NCI-H774 (cell line): ENCODE measurements at regions not wholly inside any gene's neighbourhood (a gene's known extent, or its start where the extent isn't known, plus 50 kb on each side); places are given as distances from the start of the nearest gene placed in this dataset.

ENCODE experiments used
- DNase-seq: peaks from one replicate; lab custom pipeline; 2025; lab: John Stamatoyannopoulos, UW

GRCh38 chr2:118698564-118698963 lies 148.9 kb downstream of the EN1 start:
- no peak for DNase-seq

- DNase-seq = no peak
These were observed 149.7 kb downstream of the EN1 start for GRCh38 chr2:118697781-118698180.

- no peak for DNase-seq
These were observed 150.5 kb downstream of the EN1 start for GRCh38 chr2:118696786-118697465.

GRCh38 chr2:118693287-118693822 lies 154.1 kb downstream of the EN1 start:
- DNase-seq = no peak

- DNase-seq = no peak
These were observed 157.6 kb downstream of the EN1 start for GRCh38 chr2:118689874-118690273.

GRCh38 chr2:118689456-118689855 lies 158.0 kb downstream of the EN1 start:
- DNase-seq = no peak

- DNase-seq = no peak
These were observed 158.4 kb downstream of the EN1 start for GRCh38 chr2:118689033-118689432.

GRCh38 chr2:118687698-118688097 lies 159.8 kb downstream of the EN1 start:
- DNase-seq = no peak

GRCh38 chr2:118687192-118687591 lies 160.3 kb downstream of the EN1 start:
- no peak for DNase-seq

- DNase-seq = no peak
These were observed 161.1 kb downstream of the EN1 start for GRCh38 chr2:118686346-118686745.

- DNase-seq = no peak
These were observed 164.0 kb downstream of the EN1 start for GRCh38 chr2:118683460-118683859.

- DNase-seq = no peak
These were observed 168.5 kb downstream of the EN1 start for GRCh38 chr2:118678985-118679384.

GRCh38 chr2:118677546-118677945 lies 169.9 kb downstream of the EN1 start:
- DNase-seq = no peak

- DNase-seq = no peak
These were observed 171.9 kb downstream of the EN1 start for GRCh38 chr2:118675531-118675930.

GRCh38 chr2:118672571-118673158 lies 174.8 kb downstream of the EN1 start:
- no peak for DNase-seq

GRCh38 chr2:118671701-118672454 lies 175.6 kb downstream of the EN1 start:
- DNase-seq = no peak

- no peak for DNase-seq
These were observed 176.6 kb downstream of the EN1 start for GRCh38 chr2:118670838-118671237.

- no peak for DNase-seq
These were observed 177.2 kb downstream of the EN1 start for GRCh38 chr2:118670276-118670675.

GRCh38 chr2:118669654-118670053 lies 177.8 kb downstream of the EN1 start:
- DNase-seq = no peak

GRCh38 chr2:118668431-118669424 lies 178.7 kb downstream of the EN1 start:
- no peak for DNase-seq

GRCh38 chr2:118667964-118668363 lies 179.5 kb downstream of the EN1 start:
- DNase-seq = no peak

- no peak for DNase-seq
These were observed 180.1 kb downstream of the EN1 start for GRCh38 chr2:118667348-118667747.
